Ascending aorta (tissue), 2 donors: ENCODE measurements at regions not wholly inside any gene's neighbourhood (a gene's known extent, or its start where the extent isn't known, plus 50 kb on each side); places are given as distances from the start of the nearest gene placed in this dataset.

Source experiments
- DNase-seq, 2 donors: peaks; one replicate each; pipeline ENCODE4 v3.0.0-alpha.2; 2019; ENCODE audit warnings: low spot score in 2 of 2
- H3K27ac ChIP-seq, 2 donors: fragments of 200-600 bp; sonication (generic); one replicate each; pipeline ENCODE4 v1.5.1; 2016 to 2017; ENCODE audit warnings: mild to moderate bottlenecking in 1 of 2
- H3K27me3 ChIP-seq: fragments of 200-600 bp; sonication (generic); one replicate; pipeline ENCODE4 v1.5.1; 2017
- H3K36me3 ChIP-seq, 2 donors: fragments of 200-600 bp; sonication (generic); one replicate each; pipeline ENCODE4 v1.5.1; 2016
- H3K4me1 ChIP-seq, 2 donors: fragments of 200-600 bp; sonication (generic); one replicate each; pipeline ENCODE4 v1.5.1; 2016 to 2017; ENCODE audit warnings: mild to moderate bottlenecking in 1 of 2
- H3K4me3 ChIP-seq, 2 donors: fragments of 200-600 bp; sonication (generic); one replicate each; pipeline ENCODE4 v1.5.1; 2016 to 2017; ENCODE audit warnings: mild to moderate bottlenecking in 1 of 2
- H3K9me3 ChIP-seq, 2 donors: fragments of 200-600 bp; sonication (generic); one replicate each; pipeline ENCODE4 v1.5.1; 2016
- CTCF ChIP-seq, 3 experiments: fragments of 200-600 bp in 2 of 3; fragments of 450-650 bp in 1 of 3; sonication (generic) in 2 of 3; IDR thresholded peaks; one replicate each; pipeline ENCODE4 v1.5.1; 2016 to 2019; ENCODE audit warnings: antibody characterized with exemption in 3 of 3, mild to moderate bottlenecking in 1 of 3, moderate library complexity in 1 of 3
- intact Hi-C: fragments of 100-400 bp; cut with DNase I; formaldehyde crosslinking; loops from one replicate; pipeline ENCODE4 v1.15.1; 2023

GRCh38 chr15:95600884-95601283 lies 729.6 kb upstream of the NR2F2 start:
- peaks cover 0 to 18% of the 10 kb centered on the region in 2 donors for H3K4me1 ChIP-seq
- intact Hi-C loops: loop anchor here (5.0 to 10.0 kb wide), 3 partner anchors 166 to 726 kb away; no protein-coding TSS in a partner anchor
- H3K27ac ChIP-seq: no peak overlapping the region
- no peaks in the 10 kb centered on the region for H3K9me3 ChIP-seq
- no peak for DNase-seq
- no peaks in the 10 kb centered on the region for H3K36me3 ChIP-seq
- H3K27me3 ChIP-seq: no peaks in the 10 kb centered on the region
- H3K4me3 ChIP-seq: no peak overlapping the region
- no peak for TF ChIP-seq CTCF (IDR thresholded peaks at IDR 0.05)

GRCh38 chr15:95601525-95601924 lies 729.0 kb upstream of the NR2F2 start:
- Histone ChIP-seq H3K9me3 (no peaks in the 10 kb centered on the region), H3K36me3 (no peaks in the 10 kb centered on the region), H3K4me1 (peaks cover 0 to 18% of the 10 kb centered on the region in 2 donors), H3K4me3 (no peak overlapping the region), H3K27me3 (no peaks in the 10 kb centered on the region), H3K27ac (no peak overlapping the region)
- DNase-seq: no peak
- no peak for TF ChIP-seq CTCF (IDR thresholded peaks at IDR 0.05)
- intact Hi-C loops: loop anchor here (5.0 to 10.0 kb wide), 3 partner anchors 167 to 726 kb away; no protein-coding TSS in a partner anchor

GRCh38 chr15:95603802-95604201 lies 726.7 kb upstream of the NR2F2 start:
- no peak for DNase-seq
- Histone ChIP-seq H3K9me3 (no peaks in the 10 kb centered on the region), H3K4me3 (no peak overlapping the region), H3K27me3 (no peaks in the 10 kb centered on the region), H3K4me1 (peaks cover 0 to 18% of the 10 kb centered on the region in 2 donors), H3K36me3 (no peaks in the 10 kb centered on the region), H3K27ac (peak overlapping the region; percentile 27 to 46)
- intact Hi-C loops: loop anchor here (5.0 to 10.0 kb wide), 3 partner anchors 169 to 723 kb away; no protein-coding TSS in a partner anchor
- no peak for TF ChIP-seq CTCF (IDR thresholded peaks at IDR 0.05)

GRCh38 chr15:95604634-95605036 lies 725.9 kb upstream of the NR2F2 start:
- peak overlapping the region in 1 of 2 donors; percentile 46 for H3K27ac ChIP-seq

GRCh38 chr15:95605098-95605497 lies 725.4 kb upstream of the NR2F2 start:
- peak overlapping the region; percentile 28 to 29 for H3K27ac ChIP-seq
- no peak for TF ChIP-seq CTCF (IDR thresholded peaks at IDR 0.05)
- intact Hi-C loops: loop anchor here (5.0 to 10.0 kb wide), 3 partner anchors 170 to 338 kb away; no protein-coding TSS in a partner anchor

More at GRCh38 chr15:95604634-95605036, 725.9 kb upstream of the NR2F2 start:
- Histone ChIP-seq H3K4me1 (peaks cover 0 to 18% of the 10 kb centered on the region in 2 donors), H3K4me3 (no peak overlapping the region), H3K36me3 (no peaks in the 10 kb centered on the region), H3K9me3 (no peaks in the 10 kb centered on the region), H3K27me3 (no peaks in the 10 kb centered on the region)
- DNase-seq: peak in 1 of 2 donors; percentile 64
- no peak for TF ChIP-seq CTCF (IDR thresholded peaks at IDR 0.05)
- intact Hi-C loops: loop anchor here (5.0 to 10.0 kb wide), 4 partner anchors 170 to 723 kb away; no protein-coding TSS in a partner anchor

More at GRCh38 chr15:95605098-95605497, 725.4 kb upstream of the NR2F2 start:
- Histone ChIP-seq H3K4me1 (peaks cover 0 to 18% of the 10 kb centered on the region in 2 donors), H3K9me3 (no peaks in the 10 kb centered on the region), H3K27me3 (no peaks in the 10 kb centered on the region), H3K36me3 (no peaks in the 10 kb centered on the region), H3K4me3 (no peak overlapping the region)
- no peak for DNase-seq
